GM03348 (cell line): ENCODE measurements at regions not wholly inside any gene's neighbourhood (a gene's known extent, or its start where the extent isn't known, plus 50 kb on each side); places are given as distances from the start of the nearest gene placed in this dataset.

Source experiments
- DNase-seq: peaks from one replicate; pipeline ENCODE4 v3.0.0; 2012; ENCODE audit warnings: low spot score

- DNase-seq: peak; percentile 50
These were observed 62.7 kb upstream of the NT5C1B start for GRCh38 chr2:18651842-18652774.

- no peak for DNase-seq
These were observed 60.9 kb upstream of the NT5C1B start for GRCh38 chr2:18650221-18650620.

GRCh38 chr2:18649502-18650135 is 60.2 kb upstream of the NT5C1B start:
- no peak for DNase-seq

- DNase-seq: no peak
These were observed 58.8 kb upstream of the NT5C1B start for GRCh38 chr2:18648161-18648560.

- no peak for DNase-seq
These were observed 58.4 kb upstream of the NT5C1B start for GRCh38 chr2:18647731-18648130.

GRCh38 chr2:18645315-18645714 is 55.9 kb upstream of the NT5C1B start:
- DNase-seq: no peak

GRCh38 chr2:18644115-18644462 is 54.7 kb upstream of the NT5C1B start:
- DNase-seq: no peak

GRCh38 chr2:18643326-18644114 is 54.2 kb upstream of the NT5C1B start:
- DNase-seq: no peak

- no peak for DNase-seq
These were observed 52.5 kb upstream of the NT5C1B start for GRCh38 chr2:18641823-18642222.

- DNase-seq: no peak
These were observed 50.5 kb upstream of the NT5C1B start for GRCh38 chr2:18639756-18640453.
